AG09309 (cell line): ENCODE measurements at regions not wholly inside any gene's neighbourhood (a gene's known extent, or its start where the extent isn't known, plus 50 kb on each side); places are given as distances from the start of the nearest gene placed in this dataset.

Experiments used
- DNase-seq: peaks from one replicate; pipeline ENCODE4 v3.0.0-alpha.2; 2010; ENCODE audit warnings: low read depth
- H3K4me3 ChIP-seq: 2 replicates; pipeline ENCODE4 v1.5.1; 2011; ENCODE audit warnings: mild to moderate bottlenecking, low read depth, low read length, moderate library complexity; ENCODE audit not compliant: control insufficient read depth
- CTCF ChIP-seq: IDR thresholded peaks from 2 replicates; pipeline ENCODE4 v1.5.1; 2011; ENCODE audit warnings: mild to moderate bottlenecking, low read depth, low read length, inconsistent platforms; ENCODE audit not compliant: insufficient read depth, control insufficient read depth; ENCODE audit errors: missing control alignments

- no peak for DNase-seq
- no peak for TF ChIP-seq CTCF
- no peak overlapping the region for H3K4me3 ChIP-seq
These were observed 945.0 kb downstream of the SLC4A3 start for GRCh38 chr2:220572385-220572784.

- H3K4me3 ChIP-seq, result no peak overlapping the region
- no peak for TF ChIP-seq CTCF
- no peak for DNase-seq
These were observed 946.6 kb downstream of the SLC4A3 start for GRCh38 chr2:220574038-220574437.

GRCh38 chr2:220575963-220576362, 948.5 kb downstream of the SLC4A3 start:
- TF ChIP-seq CTCF, result no peak
- no peak for DNase-seq
- H3K4me3 ChIP-seq, result no peak overlapping the region

- H3K4me3 ChIP-seq, result no peak overlapping the region
- no peak for DNase-seq
- TF ChIP-seq CTCF, result no peak
These were observed 952.0 kb downstream of the SLC4A3 start for GRCh38 chr2:220579452-220579851.

GRCh38 chr2:220580113-220580512, 952.7 kb downstream of the SLC4A3 start:
- no peak overlapping the region for H3K4me3 ChIP-seq
- no peak for DNase-seq
- TF ChIP-seq CTCF, result no peak

GRCh38 chr2:220583725-220584124, 956.3 kb downstream of the SLC4A3 start:
- DNase-seq, result no peak
- H3K4me3 ChIP-seq, result no peak overlapping the region
- TF ChIP-seq CTCF, result no peak

- no peak overlapping the region for H3K4me3 ChIP-seq
- DNase-seq, result no peak
- no peak for TF ChIP-seq CTCF
These were observed 957.8 kb downstream of the SLC4A3 start for GRCh38 chr2:220585241-220585640.
